ENCODE measurements at regions not wholly inside any gene's neighbourhood (a gene's known extent, or its start where the extent isn't known, plus 50 kb on each side); places are given as distances from the start of the nearest gene placed in this dataset.

GRCh38 chr13:72229067-72229466 is 362.1 kb upstream of the DACH1 start:
- Histone ChIP-seq H3K4me3 (no peak overlapping the region), H3K27me3 (no peaks in the 10 kb centered on the region), H3K4me1 (no peaks in the 10 kb centered on the region), H3K27ac (no peak overlapping the region), H3K36me3 (no peaks in the 10 kb centered on the region), H3K9me3 (no peaks in the 10 kb centered on the region)
- TF ChIP-seq POLR2A (IDR thresholded peaks at IDR 0.05): no peak
- TF ChIP-seq, protein P1, sequence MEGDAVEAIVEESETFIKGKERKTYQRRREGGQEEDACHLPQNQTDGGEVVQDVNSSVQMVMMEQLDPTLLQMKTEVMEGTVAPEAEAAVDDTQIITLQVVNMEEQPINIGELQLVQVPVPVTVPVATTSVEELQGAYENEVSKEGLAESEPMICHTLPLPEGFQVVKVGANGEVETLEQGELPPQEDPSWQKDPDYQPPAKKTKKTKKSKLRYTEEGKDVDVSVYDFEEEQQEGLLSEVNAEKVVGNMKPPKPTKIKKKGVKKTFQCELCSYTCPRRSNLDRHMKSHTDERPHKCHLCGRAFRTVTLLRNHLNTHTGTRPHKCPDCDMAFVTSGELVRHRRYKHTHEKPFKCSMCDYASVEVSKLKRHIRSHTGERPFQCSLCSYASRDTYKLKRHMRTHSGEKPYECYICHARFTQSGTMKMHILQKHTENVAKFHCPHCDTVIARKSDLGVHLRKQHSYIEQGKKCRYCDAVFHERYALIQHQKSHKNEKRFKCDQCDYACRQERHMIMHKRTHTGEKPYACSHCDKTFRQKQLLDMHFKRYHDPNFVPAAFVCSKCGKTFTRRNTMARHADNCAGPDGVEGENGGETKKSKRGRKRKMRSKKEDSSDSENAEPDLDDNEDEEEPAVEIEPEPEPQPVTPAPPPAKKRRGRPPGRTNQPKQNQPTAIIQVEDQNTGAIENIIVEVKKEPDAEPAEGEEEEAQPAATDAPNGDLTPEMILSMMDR (IDR thresholded peaks at IDR 0.05): no peak
- DNase-seq: no peak
- intact Hi-C loops (cut with DNase I): no loop called here

DNA sequence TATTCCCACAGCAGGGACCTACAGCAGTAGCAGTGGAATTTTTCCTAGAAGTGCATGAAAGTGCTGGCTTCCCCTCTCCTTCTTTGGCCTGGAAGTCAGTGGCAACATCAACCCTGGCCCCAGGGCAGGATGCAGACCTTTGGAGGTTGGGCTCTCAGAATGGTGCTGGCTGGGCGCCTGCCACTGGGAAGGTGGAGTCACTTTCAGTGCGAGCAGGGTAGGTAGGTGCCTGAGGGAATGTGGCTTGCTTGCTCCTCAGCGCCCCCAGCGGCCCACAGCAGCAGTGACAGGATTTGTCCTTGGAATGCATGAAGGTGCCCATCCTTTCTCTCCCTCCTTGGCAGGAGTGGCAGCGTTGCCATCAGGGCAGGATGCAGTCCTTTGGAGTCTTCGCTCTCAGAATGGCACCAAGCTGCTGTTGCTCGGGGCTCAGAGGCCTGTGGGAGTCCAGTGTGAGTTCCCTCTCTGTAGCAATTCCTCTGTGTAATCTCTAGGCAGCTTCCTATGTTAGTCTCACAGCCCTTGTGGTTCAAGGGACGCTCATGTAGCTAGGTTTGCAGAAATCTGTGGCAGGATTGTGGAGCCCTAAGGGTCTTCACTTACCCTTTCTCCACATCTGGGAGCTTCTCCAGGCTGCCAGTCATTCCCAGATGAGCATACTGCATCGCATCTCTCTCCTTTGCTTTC is 354.4 kb upstream of the DACH1 start:
- Histone ChIP-seq H3K4me3 (no peak overlapping the region), H3K27me3 (no peaks in the 10 kb centered on the region), H3K9me3 (no peaks in the 10 kb centered on the region), H3K27ac (no peak overlapping the region), H3K4me1 (no peaks in the 10 kb centered on the region), H3K36me3 (no peaks in the 10 kb centered on the region)
- no peak for DNase-seq
- TF ChIP-seq, protein P1 (IDR thresholded peaks at IDR 0.05): peak in 5 of 6 experiments; percentile 14 to 69 (median 35)
- no peak for TF ChIP-seq POLR2A (IDR thresholded peaks at IDR 0.05)
- WGBS, 2 donors: 40 to 71% methylated on average over 4 to 8 of the region's 9 CpGs
- intact Hi-C loops (cut with DNase I): no loop called here

DNA sequence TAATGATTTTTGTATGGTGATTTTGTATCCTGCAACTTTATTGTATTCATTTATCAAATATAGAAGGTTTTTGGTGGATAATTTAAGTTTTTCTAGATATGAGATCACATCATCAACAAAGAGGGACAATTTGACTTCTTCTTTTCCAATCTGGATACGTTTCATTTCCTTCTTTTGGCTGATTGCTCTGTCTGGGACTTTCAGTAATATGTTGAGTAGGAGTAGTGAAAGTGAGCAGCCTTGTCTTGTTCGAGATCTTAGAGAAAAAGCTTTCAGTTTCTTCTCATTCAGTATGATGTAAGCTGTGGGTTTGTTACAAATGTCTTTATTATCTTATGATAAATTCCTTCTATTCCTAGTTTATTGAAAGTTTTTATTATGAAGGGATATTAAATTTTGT is 352.0 kb upstream of the DACH1 start:
- H3K27me3 ChIP-seq: no peaks in the 10 kb centered on the region
- H3K27ac ChIP-seq: no peak overlapping the region
- no peaks in the 10 kb centered on the region for H3K9me3 ChIP-seq
- intact Hi-C loops (cut with DNase I): no loop called here
- TF ChIP-seq POLR2A (IDR thresholded peaks at IDR 0.05): no peak
- TF ChIP-seq, protein P1 (IDR thresholded peaks at IDR 0.05): no peak
- H3K36me3 ChIP-seq: no peaks in the 10 kb centered on the region
- no peak for DNase-seq
- H3K4me1 ChIP-seq: no peaks in the 10 kb centered on the region
- 46 to 53% methylated on average over 2 of the region's 2 CpGs for WGBS, 2 donors
- H3K4me3 ChIP-seq: no peak overlapping the region

- Histone ChIP-seq H3K4me3 (no peak overlapping the region), H3K27ac (no peak overlapping the region), H3K27me3 (no peaks in the 10 kb centered on the region), H3K36me3 (no peaks in the 10 kb centered on the region), H3K4me1 (no peaks in the 10 kb centered on the region), H3K9me3 (no peaks in the 10 kb centered on the region)
- no peak for TF ChIP-seq POLR2A (IDR thresholded peaks at IDR 0.05)
- TF ChIP-seq, protein P1 (IDR thresholded peaks at IDR 0.05): no peak
- intact Hi-C loops (cut with DNase I): no loop called here
- no peak for DNase-seq
- WGBS, 2 donors: 69% methylated on average over 2 of the region's 2 CpGs
Observed at GRCh38 chr13:72217142-72217541, 350.1 kb upstream of the DACH1 start.

DNA sequence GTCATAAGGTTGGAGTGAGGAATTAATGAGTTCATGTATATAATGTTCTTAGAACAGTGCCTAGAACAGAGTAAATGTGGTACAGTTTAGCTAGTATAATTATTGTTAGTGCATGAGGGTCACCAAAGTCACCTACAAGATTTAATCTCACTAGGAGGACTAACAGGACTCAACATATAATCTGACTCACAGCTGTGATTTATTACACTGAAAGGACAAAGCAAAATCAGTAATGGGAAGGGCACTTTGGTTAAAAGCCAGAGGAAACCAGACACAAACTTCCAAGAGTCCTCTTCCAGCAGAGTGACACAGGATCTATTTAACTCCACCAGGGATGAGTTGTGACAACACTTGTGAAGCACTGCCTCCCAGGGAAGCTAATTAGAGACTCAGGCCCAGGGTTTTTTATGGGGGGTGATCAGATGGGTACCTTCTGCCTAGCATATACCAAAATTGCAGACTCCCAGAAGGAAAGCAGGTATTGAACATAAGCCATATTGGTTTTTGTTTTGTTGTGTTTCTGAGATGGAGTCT is 341.2 kb upstream of the DACH1 start:
- intact Hi-C loops (cut with DNase I): no loop called here

More for the DNA sequence above, 341.2 kb upstream of the DACH1 start:
- DNase-seq: no peak
- TF ChIP-seq, protein P1 (IDR thresholded peaks at IDR 0.05): no peak
- TF ChIP-seq POLR2A (IDR thresholded peaks at IDR 0.05): no peak
- no peaks in the 10 kb centered on the region for H3K36me3 ChIP-seq
- H3K4me3 ChIP-seq: no peak overlapping the region
- no peaks in the 10 kb centered on the region for H3K9me3 ChIP-seq
- no peak overlapping the region for H3K27ac ChIP-seq
- no peaks in the 10 kb centered on the region for H3K4me1 ChIP-seq
- no peaks in the 10 kb centered on the region for H3K27me3 ChIP-seq

Data from esophagus squamous epithelium (tissue), 5 donors.